NCI-H1092 treated with DMSO at 0.1 percent for 48 hours (cell line): ENCODE measurements at regions not wholly inside any gene's neighbourhood (a gene's known extent, or its start where the extent isn't known, plus 50 kb on each side); places are given as distances from the start of the nearest gene placed in this dataset.

ENCODE experiments used
- DNase-seq: peaks from one replicate; lab custom pipeline; 2025; lab: John Stamatoyannopoulos, UW

DNA sequence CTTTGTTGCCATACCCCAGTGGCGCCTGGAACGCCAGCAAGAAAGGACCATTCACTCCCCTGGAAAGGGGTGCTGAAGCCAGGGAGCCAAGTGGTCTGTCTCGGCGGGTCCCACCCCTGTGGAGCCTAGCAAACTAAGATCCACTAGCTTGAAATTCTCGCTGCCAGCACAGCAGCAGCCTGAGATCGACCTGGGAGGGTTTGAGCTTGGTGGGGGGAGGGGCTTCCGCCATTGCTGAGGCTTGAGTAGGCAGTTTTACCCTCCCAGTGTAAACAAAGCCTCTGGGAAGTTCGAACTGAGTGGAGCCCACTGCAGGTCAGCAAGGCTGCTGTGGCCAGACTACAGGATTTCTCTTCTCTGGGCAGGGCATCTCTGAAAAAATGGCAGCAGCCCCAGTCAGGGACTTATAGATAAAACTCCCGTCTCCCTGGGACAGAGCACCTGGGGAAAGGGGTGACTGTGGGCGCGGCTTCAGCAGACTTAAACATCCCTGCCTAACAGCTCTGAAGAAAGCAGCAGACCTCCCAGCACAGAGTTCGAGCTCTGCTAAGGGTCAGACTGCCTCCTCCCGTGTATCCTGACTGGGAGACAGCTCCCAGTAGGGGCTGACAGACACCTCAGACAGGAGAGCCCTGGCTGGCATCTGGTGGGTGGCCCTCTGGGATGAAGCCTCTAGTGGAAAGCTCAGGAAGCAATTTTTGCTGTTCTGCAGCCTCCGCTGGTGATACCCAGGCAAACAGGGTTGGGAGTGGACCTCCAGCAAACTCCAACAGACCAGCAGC is 281.1 kb upstream of the SP4 start:
- DNase-seq, result no peak

DNA sequence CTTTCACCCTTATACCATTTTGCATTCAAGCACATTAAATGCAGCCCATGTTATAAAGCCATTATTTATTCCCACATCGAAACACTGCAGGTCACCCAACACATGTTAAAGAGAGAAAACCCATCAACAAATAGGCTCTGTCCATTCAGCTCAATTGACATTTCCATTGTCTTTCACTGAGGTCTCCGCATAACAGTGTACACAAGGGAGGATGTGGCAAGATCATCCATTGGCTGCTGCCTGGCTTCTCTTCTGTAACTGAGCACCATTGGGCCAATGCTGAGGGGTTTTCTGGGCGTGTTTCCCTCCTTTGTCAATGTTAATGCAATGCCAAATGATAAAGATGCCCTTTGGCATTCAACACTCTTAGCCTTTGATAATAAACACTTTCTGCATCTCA is 278.1 kb upstream of the SP4 start:
- DNase-seq, result peak; percentile 99

DNA sequence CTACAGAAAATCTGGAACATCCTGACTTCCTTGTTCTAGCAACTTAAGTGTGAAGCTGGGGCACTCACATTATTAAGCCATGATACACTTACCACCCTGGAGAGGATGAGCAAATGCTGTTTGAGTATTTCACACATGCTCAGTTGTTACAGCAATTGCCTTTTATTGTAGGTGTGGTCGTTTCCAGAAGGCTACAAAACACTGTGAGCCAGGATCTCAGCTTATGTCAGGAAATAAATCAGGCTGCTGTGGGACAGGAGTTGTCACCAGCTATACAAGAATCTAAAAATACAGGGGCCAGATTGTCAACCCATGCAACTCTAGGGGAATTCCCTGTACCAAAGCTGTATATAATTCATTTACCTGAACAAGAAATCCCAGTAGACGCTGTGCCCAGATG is 273.3 kb upstream of the SP4 start:
- DNase-seq, result no peak

DNA sequence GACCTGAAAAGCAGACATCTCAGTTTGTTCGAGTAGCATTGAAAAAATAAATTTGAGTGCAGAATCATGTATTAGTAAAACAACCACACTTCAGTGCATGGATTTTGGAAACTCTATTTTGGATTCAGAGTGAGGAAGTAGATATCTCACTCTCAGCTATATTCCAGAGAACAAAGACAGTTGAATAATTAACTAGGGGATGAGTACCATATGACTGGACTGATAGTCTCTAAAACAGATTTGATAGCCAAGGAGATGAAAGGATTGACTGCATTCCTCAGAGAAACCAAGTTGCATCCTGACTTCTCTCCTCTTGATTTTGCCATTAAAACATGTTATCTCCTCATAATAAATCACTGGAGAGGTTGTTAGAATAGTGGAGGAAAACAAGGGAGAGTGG is 268.4 kb upstream of the SP4 start:
- no peak for DNase-seq

DNA sequence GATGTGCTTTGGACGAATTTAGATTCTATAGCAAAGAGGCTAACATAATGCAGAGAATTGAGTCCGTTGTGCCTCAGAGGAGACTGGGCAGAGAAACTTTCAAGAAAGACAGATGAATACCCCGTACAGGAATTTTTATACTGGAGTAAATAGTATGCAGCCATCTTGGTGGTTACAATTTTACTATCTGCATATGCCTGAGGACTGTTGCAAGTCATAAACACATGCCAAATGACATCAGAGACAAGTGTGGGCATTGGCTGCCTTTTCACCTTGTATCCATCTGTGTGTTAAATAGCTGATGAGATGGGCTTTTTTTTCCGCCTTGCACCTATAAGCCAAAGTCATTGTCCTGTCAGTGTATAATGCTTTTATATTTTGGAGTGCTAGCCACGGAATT is 267.5 kb upstream of the SP4 start:
- DNase-seq, result no peak

DNA sequence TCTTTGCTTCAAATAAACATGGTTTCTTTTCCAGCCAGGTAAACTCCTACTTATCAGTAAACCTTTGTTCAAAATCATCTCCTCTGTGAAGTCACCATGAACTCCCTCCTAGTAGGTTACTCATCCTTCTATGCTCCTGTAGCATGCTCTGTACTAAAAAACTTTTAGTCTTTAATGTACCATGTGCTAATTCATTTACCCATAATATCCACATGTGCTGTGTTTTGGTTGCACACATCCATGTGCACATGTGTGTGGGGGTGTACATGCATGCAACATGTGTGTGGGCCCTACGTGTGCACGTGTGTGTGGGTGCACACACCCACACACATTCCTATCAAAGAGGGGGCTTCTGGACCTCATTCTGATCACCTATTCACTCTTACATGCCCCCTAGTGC is 259.9 kb upstream of the SP4 start:
- DNase-seq, result no peak

DNA sequence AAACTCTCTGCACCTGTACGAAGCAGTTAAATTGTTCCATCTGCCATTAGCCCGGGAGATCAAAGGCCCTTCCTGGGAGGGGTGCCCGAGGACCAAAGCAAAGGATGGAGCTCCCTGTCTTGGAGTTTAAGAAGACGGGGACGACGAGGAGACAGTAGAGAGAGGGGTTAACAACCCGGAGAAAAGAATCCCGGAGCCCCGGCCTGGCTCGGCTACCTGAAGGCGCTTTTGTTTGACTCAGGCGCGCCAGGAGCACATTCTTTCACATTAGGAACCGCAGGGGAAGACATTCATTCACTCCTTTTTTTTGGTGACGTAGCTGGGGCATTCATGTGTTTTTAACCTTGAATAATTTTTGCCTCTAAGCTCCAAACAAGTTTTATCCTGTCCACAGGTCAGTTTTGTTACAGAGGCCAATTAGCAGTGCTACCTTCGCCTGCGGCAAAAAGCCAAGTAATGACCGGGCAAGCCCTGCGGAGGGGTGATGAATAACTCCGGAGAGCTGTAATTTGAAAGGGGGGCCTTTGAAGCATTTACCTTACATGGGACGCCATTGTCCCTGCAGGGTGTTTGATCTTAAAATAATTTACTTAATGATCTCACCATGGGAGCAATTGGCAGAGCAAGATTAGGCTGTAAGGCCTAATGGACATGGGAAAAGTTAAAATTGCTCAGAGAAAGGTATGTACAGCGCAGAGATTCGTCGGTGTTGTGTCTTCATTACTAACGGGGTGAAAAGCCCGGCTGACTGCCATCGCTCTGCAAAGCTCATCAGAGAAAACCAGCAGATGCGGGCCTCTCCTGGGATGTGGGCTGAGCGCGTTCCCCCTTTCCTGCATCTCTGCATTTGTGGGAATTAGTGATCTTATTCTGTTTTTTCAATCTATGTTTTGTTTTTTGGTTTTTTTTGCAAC is 258.0 kb upstream of the SP4 start:
- no peak for DNase-seq

DNA sequence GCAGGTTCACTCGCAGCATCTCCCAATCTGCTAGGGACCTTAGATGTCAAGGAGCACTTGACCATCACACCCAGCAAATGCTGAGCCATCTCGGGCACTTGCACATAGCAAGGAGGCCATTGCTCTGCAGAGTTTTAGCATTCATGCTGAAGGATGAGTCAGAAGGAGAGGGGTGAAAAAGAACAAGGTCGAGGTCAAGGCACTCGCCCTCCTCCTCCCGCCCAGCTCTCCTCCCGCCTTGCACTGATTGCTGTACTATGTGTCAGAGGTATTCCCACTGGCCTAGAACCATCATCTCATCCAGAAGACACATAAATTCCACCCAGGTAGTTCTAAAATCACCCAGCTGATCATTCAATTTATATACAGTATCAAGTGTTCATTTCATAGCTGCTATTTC is 255.1 kb upstream of the SP4 start:
- DNase-seq, result no peak

DNA sequence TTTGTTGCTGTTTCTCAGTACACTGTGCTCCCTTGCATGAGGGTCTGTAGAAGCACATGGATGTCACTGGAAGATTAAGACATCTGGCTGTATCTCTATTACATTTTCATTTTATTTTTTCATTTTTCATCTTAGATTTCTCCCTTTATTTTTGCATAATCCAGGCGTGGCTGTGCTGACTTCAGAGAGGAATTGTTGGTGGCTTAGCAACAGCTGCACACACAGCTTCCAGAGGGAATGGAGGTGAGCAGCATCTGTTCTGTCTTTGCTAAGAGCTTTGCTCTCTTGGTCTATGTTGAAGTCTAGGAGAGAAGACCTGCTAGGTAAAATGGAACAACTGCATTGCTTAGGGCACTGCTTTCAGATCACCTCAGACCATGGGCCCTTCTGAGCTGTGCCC is 254.4 kb upstream of the SP4 start:
- DNase-seq, result no peak

DNA sequence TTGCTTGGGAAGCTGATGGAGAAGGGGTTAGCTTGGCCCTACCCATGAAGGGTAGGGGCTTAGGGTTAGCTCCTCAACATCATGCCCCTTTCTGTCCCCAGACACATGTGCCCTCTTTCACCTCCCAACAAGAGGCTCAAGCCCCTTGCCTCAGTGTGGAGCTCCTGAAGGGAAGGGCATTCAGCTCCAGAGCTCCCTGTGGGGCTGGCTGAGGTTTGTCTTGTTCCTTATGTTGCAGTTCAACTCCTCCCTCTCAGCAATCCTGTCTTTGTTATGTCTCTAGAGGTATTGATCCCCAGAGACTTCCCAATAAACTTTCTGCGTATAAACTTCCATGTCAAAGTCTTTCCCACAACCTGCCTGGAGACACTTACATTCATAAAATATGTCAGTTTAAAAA is 252.2 kb upstream of the SP4 start:
- DNase-seq, result no peak

DNA sequence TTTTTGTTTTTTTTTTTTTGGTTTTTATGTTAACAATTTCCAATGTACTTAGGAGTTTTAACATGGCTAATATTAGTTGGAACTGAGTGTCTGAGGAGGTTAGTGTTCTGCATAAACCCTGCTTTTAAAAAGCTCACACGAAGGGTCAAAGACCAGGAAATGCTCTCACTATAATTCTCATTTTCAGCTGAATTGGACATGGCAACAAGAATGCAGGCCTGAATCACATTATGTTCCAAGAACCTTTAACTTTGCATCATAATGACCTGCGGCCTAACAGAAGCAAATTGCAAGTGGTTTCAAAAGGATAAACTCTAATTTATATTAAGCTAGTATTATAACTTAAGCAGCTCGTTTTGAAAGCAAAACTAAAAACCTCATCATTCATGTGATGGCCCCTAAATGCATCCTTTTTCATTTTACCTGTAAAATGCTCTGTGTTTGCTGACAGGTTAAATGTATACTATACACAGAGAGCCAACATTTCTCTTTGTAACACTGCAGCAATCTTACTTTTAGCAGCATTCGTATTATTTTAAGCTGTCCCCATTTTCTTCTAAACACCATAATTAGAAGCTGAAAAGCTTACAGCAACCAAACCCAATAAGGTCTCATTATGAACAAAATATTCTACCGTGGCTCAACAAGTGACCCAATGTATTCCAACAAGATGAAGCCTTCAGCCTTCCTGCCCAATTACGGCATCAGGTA is 242.8 kb upstream of the SP4 start:
- no peak for DNase-seq

DNA sequence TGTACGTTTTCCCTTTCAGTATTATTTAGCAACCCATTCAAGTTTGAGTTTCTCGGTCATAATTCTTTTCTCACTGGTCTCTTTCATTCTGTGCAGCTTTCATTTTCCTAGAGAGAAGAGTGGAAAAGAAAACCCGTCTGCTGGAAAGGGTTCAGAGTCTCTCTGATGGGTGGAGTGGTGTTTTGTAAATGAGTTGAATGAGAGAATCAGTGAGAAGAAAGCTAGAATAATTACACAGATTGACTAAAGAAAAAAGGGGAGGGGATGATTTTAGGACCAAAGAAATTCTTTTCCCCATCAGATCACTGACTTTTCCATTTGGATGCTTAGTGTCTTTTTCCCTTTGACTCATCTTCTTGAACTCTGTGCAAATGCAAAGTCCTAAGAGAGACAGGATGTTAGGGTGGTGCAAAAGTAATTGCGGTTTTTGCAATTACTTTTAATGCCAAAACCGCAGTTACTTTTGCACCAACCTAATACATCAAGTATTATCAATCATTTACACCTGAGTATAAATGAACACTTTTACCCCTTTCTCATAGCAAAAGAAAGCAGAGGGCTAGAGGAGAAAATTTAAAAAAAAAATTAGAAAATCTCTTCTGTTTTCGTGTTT is 242.1 kb upstream of the SP4 start:
- no peak for DNase-seq

DNA sequence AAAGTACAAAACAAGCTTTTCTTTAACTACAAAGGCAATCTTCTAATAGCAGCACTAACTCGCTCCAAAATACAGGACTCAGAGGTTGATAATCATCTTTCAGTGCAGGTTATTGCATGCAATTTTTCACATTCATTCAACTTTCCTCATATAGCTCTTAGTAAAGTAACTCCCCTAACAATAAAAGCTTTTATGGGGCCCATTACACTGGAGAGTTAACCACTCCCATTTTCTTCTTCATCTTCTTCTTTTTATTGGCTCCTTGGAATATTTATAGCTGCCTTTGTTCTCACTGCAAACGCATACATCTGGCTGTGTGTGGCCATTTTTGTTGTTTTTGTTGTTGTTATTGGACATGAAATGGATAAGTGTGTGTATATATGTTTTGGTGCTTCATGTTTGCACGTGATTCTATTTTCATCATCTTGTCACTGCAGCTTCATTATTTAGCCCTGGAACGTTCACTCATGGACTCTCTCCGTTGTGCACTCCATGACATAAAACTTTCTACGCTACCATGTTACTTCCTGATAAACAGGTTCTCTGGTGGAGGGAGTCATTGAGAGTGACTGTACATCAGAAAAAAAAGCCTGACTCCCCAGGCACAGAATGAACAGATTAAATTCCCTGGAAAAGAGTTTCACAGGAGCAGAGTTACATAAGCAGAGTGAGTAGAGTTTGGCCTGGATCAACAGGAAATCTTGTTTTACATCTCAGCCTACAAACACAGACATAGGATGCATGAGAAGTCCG is 236.4 kb upstream of the SP4 start:
- DNase-seq, result no peak

DNA sequence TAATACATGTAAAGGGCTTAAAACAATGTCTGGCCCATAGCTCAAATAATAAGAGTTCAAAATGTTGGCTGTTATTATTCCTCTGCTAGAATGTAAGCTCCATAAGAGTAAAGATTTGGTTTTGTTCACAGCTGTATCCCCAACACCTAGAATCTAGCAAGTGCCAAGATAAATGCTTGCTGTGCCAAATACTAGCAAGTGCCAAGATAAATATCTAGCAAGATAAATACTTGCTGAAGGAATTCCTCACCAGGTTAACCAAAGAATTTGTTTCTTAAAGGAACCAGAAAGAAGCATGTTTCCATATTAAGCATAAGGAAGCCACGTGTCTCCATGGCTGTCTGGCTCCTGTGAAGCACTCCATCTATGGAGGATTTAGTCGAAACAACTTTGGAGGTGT is 235.2 kb upstream of the SP4 start:
- no peak for DNase-seq

DNA sequence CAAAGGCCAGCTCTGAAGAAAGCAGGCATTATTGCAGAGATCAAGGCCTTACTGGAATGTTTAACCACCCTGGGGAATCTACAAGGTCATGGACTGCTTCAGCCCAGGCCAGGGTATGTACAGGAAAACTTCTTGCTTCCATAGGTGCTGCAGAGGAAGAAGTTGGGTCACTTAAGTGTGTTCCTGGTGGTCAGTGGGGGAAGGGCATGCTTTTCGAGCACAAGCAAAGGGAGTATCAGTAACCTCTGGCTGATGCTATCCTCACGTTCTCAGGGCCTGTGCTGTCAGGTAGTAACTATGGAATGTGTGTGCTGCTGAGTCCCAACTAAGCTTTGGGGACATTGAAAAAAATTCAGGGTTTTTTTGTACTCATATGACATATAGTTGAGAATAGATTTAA is 234.0 kb upstream of the SP4 start:
- DNase-seq, result no peak

DNA sequence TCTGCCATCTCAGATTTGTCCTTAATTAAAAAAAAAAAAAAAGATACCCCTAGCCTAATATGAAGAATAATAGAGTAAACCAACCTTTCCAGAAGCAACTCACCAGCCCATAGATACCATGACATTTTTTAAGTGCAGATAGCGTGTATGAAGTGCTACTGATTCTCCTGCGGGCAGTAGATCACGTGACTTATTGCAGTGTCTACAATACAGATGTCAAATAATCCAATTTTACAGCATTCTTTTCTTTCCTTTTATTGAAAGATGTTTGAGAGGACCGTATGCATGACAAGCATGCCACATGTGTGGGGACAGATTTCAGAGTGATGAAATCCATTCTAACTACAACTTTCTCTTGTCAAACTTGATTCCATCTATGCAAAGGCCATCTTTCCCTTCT is 232.9 kb upstream of the SP4 start:
- no peak for DNase-seq

DNA sequence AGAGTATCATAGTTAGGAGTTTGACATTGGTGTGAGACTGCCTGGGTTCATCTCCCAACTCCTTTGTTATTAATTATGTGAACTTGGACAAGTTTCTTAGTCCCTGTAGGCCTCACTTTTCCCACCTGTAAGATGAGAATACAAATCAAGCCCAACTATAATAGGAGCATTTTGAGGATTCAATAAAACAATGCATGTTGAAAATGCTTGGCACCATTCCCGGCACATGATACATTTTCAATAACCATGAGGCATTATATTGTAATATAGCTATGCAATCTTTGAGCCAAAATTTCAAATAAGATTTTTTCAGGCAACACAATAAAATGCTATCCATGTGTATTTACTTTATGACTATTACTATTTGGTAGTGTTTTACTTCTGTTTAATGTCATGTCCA is 229.0 kb upstream of the SP4 start:
- no peak for DNase-seq

DNA sequence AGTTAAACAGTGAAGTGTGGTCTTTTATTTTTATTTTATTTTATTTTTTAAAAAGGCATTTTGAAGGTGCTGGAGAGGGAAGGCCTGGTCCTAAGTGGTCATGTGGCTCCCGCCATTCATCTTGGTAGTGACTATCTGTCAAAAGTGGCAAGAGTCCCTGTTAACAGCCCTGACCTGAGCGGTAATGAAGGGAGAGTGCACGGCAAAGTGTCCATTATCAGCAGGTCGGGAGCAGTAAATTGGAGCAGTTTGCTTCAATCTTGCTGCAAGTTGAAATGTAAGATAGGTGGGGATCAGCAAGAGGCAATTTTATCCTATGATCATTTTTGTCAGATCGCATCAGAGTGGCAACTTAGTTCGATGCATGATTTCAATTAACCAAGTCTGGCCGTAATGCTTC is 227.4 kb upstream of the SP4 start:
- DNase-seq, result no peak

DNA sequence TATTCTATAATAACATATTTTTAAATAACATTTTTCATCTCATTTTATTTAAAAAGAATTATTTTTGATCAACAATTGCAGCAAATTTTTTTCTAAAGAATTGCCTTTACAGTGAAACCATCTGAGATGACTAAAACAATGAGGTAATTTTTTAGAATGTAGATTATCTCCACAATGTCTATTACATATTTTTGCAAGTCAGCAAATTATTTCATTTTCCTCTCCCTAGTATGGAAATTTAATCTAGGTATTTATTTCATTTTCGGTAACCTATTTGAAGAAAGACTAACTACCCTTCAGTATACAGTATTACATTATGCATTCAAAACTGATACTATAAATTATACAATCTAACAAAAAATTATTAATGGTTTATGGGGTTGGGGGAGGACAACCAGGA is 213.2 kb upstream of the SP4 start:
- no peak for DNase-seq

DNA sequence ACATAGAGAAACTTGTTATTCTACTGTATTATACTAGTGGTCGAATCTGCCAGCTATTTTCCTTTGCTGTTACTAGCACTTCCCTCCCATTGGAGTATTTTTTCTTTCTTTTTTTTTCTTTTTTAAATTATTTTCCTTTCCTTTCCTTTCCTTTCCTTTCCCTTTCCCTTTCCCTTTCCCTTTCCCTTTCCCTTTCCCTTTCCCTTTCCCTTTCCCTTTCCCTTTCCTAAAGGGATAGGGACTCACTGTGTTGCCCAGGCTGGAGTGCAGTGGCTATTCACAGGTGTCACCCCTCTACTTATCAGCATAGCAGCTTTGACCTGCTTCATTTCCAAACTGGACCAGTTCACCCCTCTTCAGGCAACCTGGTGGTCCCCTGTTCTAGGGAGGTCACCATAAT is 212.6 kb upstream of the SP4 start:
- DNase-seq, result no peak

DNA sequence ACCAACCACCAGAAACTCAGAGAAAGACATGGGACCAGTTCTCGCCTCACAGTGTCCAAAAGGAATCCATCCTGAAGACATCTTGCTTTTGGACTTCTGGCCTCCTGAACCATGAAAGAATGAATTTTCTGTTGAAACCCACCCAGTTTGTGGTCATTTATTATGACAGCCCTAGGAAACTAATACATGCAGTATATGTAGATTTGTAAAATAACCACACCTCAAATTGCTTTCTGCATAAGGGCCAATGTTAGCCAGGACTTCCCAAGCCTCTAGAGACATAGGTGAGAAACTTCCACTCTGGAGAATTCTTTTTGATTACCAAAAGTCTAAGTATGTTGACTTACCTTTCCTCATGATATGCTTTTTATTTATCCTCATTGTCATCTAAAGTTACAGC is 210.5 kb upstream of the SP4 start:
- DNase-seq, result no peak

DNA sequence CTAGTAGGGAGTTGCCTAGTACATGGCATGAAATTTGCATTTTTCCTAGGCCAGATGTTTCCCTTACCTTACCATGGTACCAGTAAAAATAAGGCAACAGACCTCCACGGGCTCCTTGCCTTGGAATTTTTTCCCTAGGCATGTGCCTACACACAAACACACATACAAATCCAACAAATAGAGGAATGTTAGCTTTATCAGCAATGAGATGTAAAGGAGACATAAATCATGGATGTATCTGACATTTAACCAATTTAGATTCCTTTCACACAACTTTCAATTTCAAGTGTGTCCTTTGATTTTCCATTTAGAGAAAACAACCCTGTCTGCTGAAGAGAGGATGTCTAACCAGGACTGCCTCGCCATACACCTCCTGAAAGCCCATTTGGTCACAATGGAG is 209.7 kb upstream of the SP4 start:
- no peak for DNase-seq
